ENCODE measurements at regions not wholly inside any gene's neighbourhood (a gene's known extent, or its start where the extent isn't known, plus 50 kb on each side); places are given as distances from the start of the nearest gene placed in this dataset.

DNA sequence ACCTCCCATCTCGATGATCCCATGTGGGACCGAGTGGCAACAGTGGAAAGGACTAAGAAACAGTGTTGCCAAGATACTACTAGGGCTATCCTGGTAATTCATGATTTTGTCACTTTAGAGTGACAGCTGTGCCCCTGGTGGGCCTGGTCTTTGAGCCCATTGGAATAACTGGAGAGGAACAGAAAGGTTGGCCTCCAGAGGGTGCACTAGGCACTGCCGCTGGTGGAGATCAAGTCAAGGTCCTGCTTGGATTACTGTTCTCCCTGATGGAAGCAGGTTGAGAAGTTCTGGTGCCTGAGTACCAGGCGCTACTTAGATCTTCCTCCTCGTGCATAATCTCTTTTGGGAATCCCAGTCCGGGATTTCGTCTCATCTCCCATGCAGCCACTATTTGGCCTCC, 129.6 kb downstream of the SEC61B start:
- TF ChIP-seq, protein P1, sequence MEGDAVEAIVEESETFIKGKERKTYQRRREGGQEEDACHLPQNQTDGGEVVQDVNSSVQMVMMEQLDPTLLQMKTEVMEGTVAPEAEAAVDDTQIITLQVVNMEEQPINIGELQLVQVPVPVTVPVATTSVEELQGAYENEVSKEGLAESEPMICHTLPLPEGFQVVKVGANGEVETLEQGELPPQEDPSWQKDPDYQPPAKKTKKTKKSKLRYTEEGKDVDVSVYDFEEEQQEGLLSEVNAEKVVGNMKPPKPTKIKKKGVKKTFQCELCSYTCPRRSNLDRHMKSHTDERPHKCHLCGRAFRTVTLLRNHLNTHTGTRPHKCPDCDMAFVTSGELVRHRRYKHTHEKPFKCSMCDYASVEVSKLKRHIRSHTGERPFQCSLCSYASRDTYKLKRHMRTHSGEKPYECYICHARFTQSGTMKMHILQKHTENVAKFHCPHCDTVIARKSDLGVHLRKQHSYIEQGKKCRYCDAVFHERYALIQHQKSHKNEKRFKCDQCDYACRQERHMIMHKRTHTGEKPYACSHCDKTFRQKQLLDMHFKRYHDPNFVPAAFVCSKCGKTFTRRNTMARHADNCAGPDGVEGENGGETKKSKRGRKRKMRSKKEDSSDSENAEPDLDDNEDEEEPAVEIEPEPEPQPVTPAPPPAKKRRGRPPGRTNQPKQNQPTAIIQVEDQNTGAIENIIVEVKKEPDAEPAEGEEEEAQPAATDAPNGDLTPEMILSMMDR (IDR thresholded peaks at IDR 0.05), result no peak
- no peak for TF ChIP-seq POLR2A (IDR thresholded peaks at IDR 0.05)
